ENCODE measurements at regions not wholly inside any gene's neighbourhood (a gene's known extent, or its start where the extent isn't known, plus 50 kb on each side); places are given as distances from the start of the nearest gene placed in this dataset.
A peak's percentile ranks its signal among the peaks of the same experiment; 100 is the strongest.

DNA sequence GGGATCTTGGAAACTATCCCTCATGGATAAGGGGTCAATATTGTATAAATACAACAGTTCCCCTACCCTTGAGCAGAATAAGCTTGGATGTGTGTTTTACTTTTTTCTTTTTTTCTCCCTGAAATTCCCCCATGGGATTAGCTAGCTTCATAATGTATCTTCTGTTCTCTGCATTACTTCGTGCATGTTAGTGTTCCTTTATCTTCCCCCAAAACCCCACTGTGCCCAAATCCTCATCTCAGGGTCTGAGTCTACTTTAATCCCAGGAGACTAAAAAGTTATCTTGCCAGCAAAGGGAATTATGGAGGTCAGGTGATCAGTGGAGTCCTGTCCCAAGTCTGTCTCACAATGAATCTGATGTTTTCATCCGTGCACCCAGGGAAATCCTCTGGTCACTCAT is 217.5 kb upstream of the CNTNAP4 start:
- CTCF ChIA-PET (ENCODE audit: partially characterized antibody), result no interaction called here
- H3K36me3 Mint-ChIP-seq, result no peaks in the 10 kb centered on the region
- intact Hi-C loops (cut with micrococcal nuclease), result no loop called here

DNA sequence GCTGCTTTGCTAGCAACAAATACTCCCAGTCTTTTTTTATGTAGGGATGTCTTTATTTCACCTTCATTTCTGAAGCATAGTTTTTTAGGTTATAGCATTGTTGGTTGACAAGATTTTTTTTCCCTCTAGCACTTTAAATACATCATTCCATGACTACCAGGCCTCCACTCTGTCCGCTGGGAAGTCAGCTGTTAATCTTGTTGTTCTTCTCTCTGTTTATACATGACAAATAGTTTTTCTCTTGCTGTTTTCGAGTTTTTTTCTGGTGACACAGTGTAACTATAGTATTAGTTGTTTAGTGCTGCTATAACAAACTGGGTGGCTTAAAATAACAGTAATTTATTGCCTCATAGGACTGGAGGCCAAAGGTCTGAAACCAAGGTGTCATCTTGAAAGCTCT is 205.5 kb upstream of the CNTNAP4 start:
- no peaks in the 10 kb centered on the region for H3K9me3 ChIP-seq (ENCODE audit: control insufficient read depth in 1 of 2, low read length in 2 of 2)
- H3K36me3 ChIP-seq (ENCODE audit: insufficient read depth, low read length), result no peaks in the 10 kb centered on the region
- no peak overlapping the region for H3K4me3 ChIP-seq (ENCODE audit: low read length in 2 of 2)
- intact Hi-C loops (cut with micrococcal nuclease), result no loop called here
- no peak overlapping the region for H3K27ac ChIP-seq (ENCODE audit: low read depth, low read length)
- Mint-ChIP-seq H3K36me3 (no peaks in the 10 kb centered on the region), H3K27me3 (no peaks in the 10 kb centered on the region), H3K9me3 (peaks cover 0 to 13% (median 1%) of the 10 kb centered on the region in 8 donors), H3K27ac (no peak overlapping the region), H3K4me1 (peaks cover 0 to 1% (median 0%) of the 10 kb centered on the region in 4 donors), H3K4me3 (no peak overlapping the region)
- ChIA-PET CTCF (ENCODE audit: partially characterized antibody) (no interaction called here), POLR2A (ENCODE audit: partially characterized antibody) (no interaction called here)
- no peak for DNase-seq
- no peaks in the 10 kb centered on the region for H3K27me3 ChIP-seq (ENCODE audit: insufficient read depth, low read length)
- no peaks in the 10 kb centered on the region for H3K4me1 ChIP-seq (ENCODE audit: insufficient read depth, low read length)

More for the DNA sequence above, 217.5 kb upstream of the CNTNAP4 start:
- no peaks in the 10 kb centered on the region for H3K9me3 ChIP-seq (ENCODE audit: control insufficient read depth in 1 of 2, low read length in 2 of 2)
- no peak for DNase-seq
- no peaks in the 10 kb centered on the region for H3K36me3 ChIP-seq (ENCODE audit: insufficient read depth, low read length)
- Mint-ChIP-seq H3K27ac (no peak overlapping the region), H3K4me3 (no peak overlapping the region), H3K4me1 (no peaks in the 10 kb centered on the region), H3K27me3 (peaks cover 0 to 1% of the 10 kb centered on the region in 2 donors), H3K9me3 (peaks cover 2 to 7% (median 4%) of the 10 kb centered on the region in 8 donors)
- H3K4me1 ChIP-seq (ENCODE audit: insufficient read depth, low read length), result no peaks in the 10 kb centered on the region
- no peak overlapping the region for H3K4me3 ChIP-seq (ENCODE audit: low read length in 2 of 2)
- POLR2A ChIA-PET (ENCODE audit: partially characterized antibody), result no interaction called here
- H3K27me3 ChIP-seq (ENCODE audit: insufficient read depth, low read length), result no peaks in the 10 kb centered on the region
- no peak overlapping the region for H3K27ac ChIP-seq (ENCODE audit: low read depth, low read length)

DNA sequence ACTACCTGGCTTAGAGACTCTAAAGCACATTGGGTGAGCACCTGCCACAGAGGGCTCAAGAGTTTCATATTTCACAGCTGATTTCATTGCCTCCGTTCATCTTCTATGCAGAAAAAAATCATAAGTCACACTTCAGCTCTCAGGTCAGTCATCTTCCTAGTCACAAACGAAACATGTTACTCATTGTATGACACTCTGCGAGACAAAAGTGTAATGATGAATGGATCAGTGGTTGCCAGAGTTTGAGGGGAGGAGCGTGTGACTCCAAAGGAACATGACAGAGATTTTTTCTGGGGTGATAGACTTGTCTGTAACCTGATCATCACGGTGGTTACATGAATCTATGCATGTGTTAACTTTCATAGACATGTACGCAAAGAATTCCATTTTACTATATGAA is 195.2 kb upstream of the CNTNAP4 start:
- H3K4me3 ChIP-seq (ENCODE audit: low read length in 2 of 2), result no peak overlapping the region
- intact Hi-C loops (cut with micrococcal nuclease), result no loop called here
- H3K4me1 Mint-ChIP-seq, result no peaks in the 10 kb centered on the region
- H3K9me3 ChIP-seq (ENCODE audit: control insufficient read depth in 1 of 2, low read length in 2 of 2), result no peaks in the 10 kb centered on the region
- H3K36me3 Mint-ChIP-seq, result no peaks in the 10 kb centered on the region
- H3K27me3 Mint-ChIP-seq, result no peaks in the 10 kb centered on the region
- CTCF ChIA-PET (ENCODE audit: partially characterized antibody), result no interaction called here
- H3K9me3 Mint-ChIP-seq, result peaks cover 0 to 2% (median 0%) of the 10 kb centered on the region in 8 donors
- no peaks in the 10 kb centered on the region for H3K27me3 ChIP-seq (ENCODE audit: insufficient read depth, low read length)
- H3K4me3 Mint-ChIP-seq, result no peak overlapping the region
- POLR2A ChIA-PET (ENCODE audit: partially characterized antibody), result no interaction called here
- no peak overlapping the region for H3K27ac Mint-ChIP-seq
- H3K27ac ChIP-seq (ENCODE audit: low read depth, low read length), result no peak overlapping the region
- H3K4me1 ChIP-seq (ENCODE audit: insufficient read depth, low read length), result no peaks in the 10 kb centered on the region
- DNase-seq, result no peak
- H3K36me3 ChIP-seq (ENCODE audit: insufficient read depth, low read length), result no peaks in the 10 kb centered on the region

DNA sequence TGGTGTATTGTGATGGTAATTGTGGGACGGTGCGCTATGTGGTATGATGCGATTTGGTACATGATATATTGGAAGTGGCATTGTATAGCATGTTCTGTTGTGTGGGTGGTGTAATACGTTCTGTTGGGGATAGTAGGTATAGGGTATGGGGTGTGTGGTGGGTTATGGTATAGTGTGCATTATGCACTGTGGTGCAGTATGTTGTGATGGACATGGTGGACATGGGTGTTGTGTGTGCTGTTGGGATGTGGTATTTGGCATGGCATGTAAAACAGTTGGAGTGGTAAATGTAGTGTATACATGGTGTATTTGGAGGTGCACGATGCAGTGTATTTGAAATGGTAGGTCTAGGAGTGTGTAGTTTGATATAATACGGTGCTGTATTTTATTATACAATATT is 170.6 kb upstream of the CNTNAP4 start:
- no peak for DNase-seq
- Histone ChIP-seq H3K27me3 (ENCODE audit: insufficient read depth, low read length) (no peaks in the 10 kb centered on the region), H3K36me3 (ENCODE audit: insufficient read depth, low read length) (no peaks in the 10 kb centered on the region), H3K4me3 (ENCODE audit: low read length in 2 of 2) (no peak overlapping the region), H3K27ac (ENCODE audit: low read depth, low read length) (no peak overlapping the region), H3K4me1 (ENCODE audit: insufficient read depth, low read length) (no peaks in the 10 kb centered on the region), H3K9me3 (ENCODE audit: control insufficient read depth in 1 of 2, low read length in 2 of 2) (no peaks in the 10 kb centered on the region)
- CTCF ChIA-PET (ENCODE audit: partially characterized antibody), result no interaction called here
- H3K4me3 Mint-ChIP-seq, result peak overlapping the region in 1 of 8 donors; percentile 15
- intact Hi-C loops (cut with micrococcal nuclease), result no loop called here
- H3K4me1 Mint-ChIP-seq, result no peaks in the 10 kb centered on the region
- H3K27me3 Mint-ChIP-seq, result no peaks in the 10 kb centered on the region
- no peaks in the 10 kb centered on the region for H3K36me3 Mint-ChIP-seq
- POLR2A ChIA-PET (ENCODE audit: partially characterized antibody), result no interaction called here
- H3K27ac Mint-ChIP-seq, result no peak overlapping the region
- H3K9me3 Mint-ChIP-seq, result peaks cover 9 to 32% (median 17%) of the 10 kb centered on the region in 8 donors

DNA sequence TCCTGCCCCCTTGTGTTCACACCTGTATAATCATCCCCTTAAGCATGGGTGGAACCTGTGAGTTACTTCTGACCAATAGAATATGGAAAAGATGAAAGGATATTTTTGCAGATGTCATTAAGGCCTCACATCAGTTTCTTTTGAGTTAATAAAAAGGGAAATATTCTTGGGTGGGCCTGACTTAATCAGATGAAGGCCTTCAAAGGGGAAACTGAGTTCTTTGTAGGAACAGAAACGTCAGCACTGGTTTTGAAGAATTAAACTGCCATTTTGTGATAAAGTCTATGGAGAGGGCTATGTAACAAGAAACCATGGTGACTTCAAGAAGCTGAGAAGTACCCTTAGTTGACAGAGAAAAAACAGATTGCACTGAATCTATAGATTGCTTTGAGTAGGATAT is 168.7 kb upstream of the CNTNAP4 start:
- Histone ChIP-seq H3K9me3 (ENCODE audit: control insufficient read depth in 1 of 2, low read length in 2 of 2) (no peaks in the 10 kb centered on the region), H3K36me3 (ENCODE audit: insufficient read depth, low read length) (no peaks in the 10 kb centered on the region), H3K4me1 (ENCODE audit: insufficient read depth, low read length) (no peaks in the 10 kb centered on the region), H3K4me3 (ENCODE audit: low read length in 2 of 2) (no peak overlapping the region), H3K27me3 (ENCODE audit: insufficient read depth, low read length) (no peaks in the 10 kb centered on the region), H3K27ac (ENCODE audit: low read depth, low read length) (no peak overlapping the region)
- ChIA-PET POLR2A (ENCODE audit: partially characterized antibody) (no interaction called here), CTCF (ENCODE audit: partially characterized antibody) (no interaction called here)
- no peak for DNase-seq
- H3K4me3 Mint-ChIP-seq, result no peak overlapping the region
- H3K36me3 Mint-ChIP-seq, result no peaks in the 10 kb centered on the region
- H3K9me3 Mint-ChIP-seq, result peaks cover 0 to 25% (median 11%) of the 10 kb centered on the region in 8 donors
- no peaks in the 10 kb centered on the region for H3K27me3 Mint-ChIP-seq
- H3K27ac Mint-ChIP-seq, result no peak overlapping the region
- H3K4me1 Mint-ChIP-seq, result no peaks in the 10 kb centered on the region
- intact Hi-C loops (cut with micrococcal nuclease), result no loop called here

DNA sequence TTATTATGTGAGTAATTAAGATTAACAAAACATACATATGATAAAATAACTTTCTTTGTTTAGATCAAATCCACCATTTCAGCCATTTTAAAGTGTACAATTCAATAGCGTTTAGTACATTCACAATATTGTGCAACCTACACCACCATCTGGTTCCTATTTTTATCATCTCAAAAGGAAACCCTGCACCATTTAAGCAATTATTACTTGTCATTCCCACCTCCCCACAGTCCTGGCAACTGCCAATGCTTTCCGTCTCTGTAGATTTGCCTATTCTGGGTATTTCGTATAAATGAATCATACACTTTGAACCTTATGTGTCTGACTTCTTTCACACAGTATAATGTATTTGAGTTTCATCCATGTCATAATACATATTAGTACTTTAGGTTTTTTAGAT is 162.5 kb upstream of the CNTNAP4 start:
- Mint-ChIP-seq H3K27me3 (no peaks in the 10 kb centered on the region), H3K4me3 (no peak overlapping the region), H3K36me3 (no peaks in the 10 kb centered on the region), H3K4me1 (no peaks in the 10 kb centered on the region), H3K27ac (peak overlapping the region in 1 of 7 donors; percentile 59), H3K9me3 (peaks cover 2 to 20% (median 6%) of the 10 kb centered on the region in 8 donors)
- H3K27ac ChIP-seq (ENCODE audit: low read depth, low read length), result no peak overlapping the region
- H3K4me1 ChIP-seq (ENCODE audit: insufficient read depth, low read length), result no peaks in the 10 kb centered on the region
- H3K27me3 ChIP-seq (ENCODE audit: insufficient read depth, low read length), result no peaks in the 10 kb centered on the region
- ChIA-PET POLR2A (ENCODE audit: partially characterized antibody) (no interaction called here), CTCF (ENCODE audit: partially characterized antibody) (no interaction called here)
- H3K4me3 ChIP-seq (ENCODE audit: low read length in 2 of 2), result no peak overlapping the region
- DNase-seq, result no peak
- intact Hi-C loops (cut with micrococcal nuclease), result no loop called here
- H3K9me3 ChIP-seq (ENCODE audit: control insufficient read depth in 1 of 2, low read length in 2 of 2), result no peaks in the 10 kb centered on the region
- no peaks in the 10 kb centered on the region for H3K36me3 ChIP-seq (ENCODE audit: insufficient read depth, low read length)

DNA sequence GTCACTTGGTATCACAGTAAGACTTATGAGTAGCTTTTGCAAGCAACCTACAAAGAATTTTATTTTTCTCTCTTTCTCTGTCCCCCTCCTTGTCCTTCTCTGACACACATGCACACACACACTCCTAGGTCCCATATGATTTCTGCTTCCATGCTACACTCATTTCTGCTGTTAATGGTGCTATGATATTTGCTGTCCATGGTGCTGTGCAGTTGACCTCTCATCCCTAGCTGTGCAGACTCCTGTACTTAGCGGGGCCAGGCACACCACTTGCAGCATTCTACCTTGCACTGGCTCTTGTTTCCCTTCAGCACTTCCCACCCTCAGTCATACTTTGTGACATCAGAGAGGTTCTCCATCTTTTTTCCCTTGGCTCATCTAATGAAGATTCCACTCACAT is 158.9 kb upstream of the CNTNAP4 start:
- intact Hi-C loops (cut with micrococcal nuclease), result no loop called here
- H3K36me3 ChIP-seq (ENCODE audit: insufficient read depth, low read length), result no peaks in the 10 kb centered on the region
- POLR2A ChIA-PET (ENCODE audit: partially characterized antibody), result no interaction called here
- H3K9me3 ChIP-seq (ENCODE audit: control insufficient read depth in 1 of 2, low read length in 2 of 2), result no peaks in the 10 kb centered on the region
- H3K4me3 Mint-ChIP-seq, result no peak overlapping the region
- no peaks in the 10 kb centered on the region for H3K4me1 ChIP-seq (ENCODE audit: insufficient read depth, low read length)
- no peak overlapping the region for H3K27ac ChIP-seq (ENCODE audit: low read depth, low read length)
- no peaks in the 10 kb centered on the region for H3K4me1 Mint-ChIP-seq
- H3K27ac Mint-ChIP-seq, result no peak overlapping the region
- H3K9me3 Mint-ChIP-seq, result peaks cover 0 to 10% (median 4%) of the 10 kb centered on the region in 8 donors
- H3K4me3 ChIP-seq (ENCODE audit: low read length in 2 of 2), result no peak overlapping the region
- CTCF ChIA-PET (ENCODE audit: partially characterized antibody), result no interaction called here
- no peaks in the 10 kb centered on the region for H3K27me3 ChIP-seq (ENCODE audit: insufficient read depth, low read length)
- H3K27me3 Mint-ChIP-seq, result no peaks in the 10 kb centered on the region
- no peaks in the 10 kb centered on the region for H3K36me3 Mint-ChIP-seq
- DNase-seq, result no peak

DNA sequence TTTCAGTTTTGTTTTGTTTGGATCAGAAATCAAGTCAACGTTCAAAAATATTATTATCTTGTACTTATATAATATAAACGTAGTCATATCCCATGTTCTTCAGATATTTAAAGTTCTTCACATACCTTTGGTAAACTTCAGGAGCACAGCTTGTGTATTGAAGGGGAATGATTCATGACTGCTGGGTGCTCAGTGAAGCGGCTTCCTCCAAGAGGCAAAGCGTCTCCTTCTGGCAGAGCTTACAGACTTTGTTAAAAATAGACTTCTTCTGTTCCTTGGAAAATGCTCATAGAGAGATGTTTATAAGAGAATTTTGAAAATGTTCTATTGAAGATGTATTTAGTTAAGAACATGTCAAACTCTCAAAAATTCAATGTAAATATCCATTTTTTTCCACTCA is 155.6 kb upstream of the CNTNAP4 start:
- no peaks in the 10 kb centered on the region for H3K4me1 ChIP-seq (ENCODE audit: insufficient read depth, low read length)
- Mint-ChIP-seq H3K27ac (no peak overlapping the region), H3K4me1 (no peaks in the 10 kb centered on the region), H3K4me3 (no peak overlapping the region), H3K27me3 (no peaks in the 10 kb centered on the region), H3K36me3 (no peaks in the 10 kb centered on the region), H3K9me3 (peaks cover 0 to 11% (median 3%) of the 10 kb centered on the region in 8 donors)
- H3K27ac ChIP-seq (ENCODE audit: low read depth, low read length), result no peak overlapping the region
- POLR2A ChIA-PET (ENCODE audit: partially characterized antibody), result no interaction called here
- intact Hi-C loops (cut with micrococcal nuclease), result no loop called here
- CTCF ChIA-PET (ENCODE audit: partially characterized antibody), result no interaction called here
- no peaks in the 10 kb centered on the region for H3K9me3 ChIP-seq (ENCODE audit: control insufficient read depth in 1 of 2, low read length in 2 of 2)
- no peaks in the 10 kb centered on the region for H3K36me3 ChIP-seq (ENCODE audit: insufficient read depth, low read length)
- H3K27me3 ChIP-seq (ENCODE audit: insufficient read depth, low read length), result no peaks in the 10 kb centered on the region
- DNase-seq, result no peak
- H3K4me3 ChIP-seq (ENCODE audit: low read length in 2 of 2), result no peak overlapping the region
